ENCODE measurements at regions not wholly inside any gene's neighbourhood (a gene's known extent, or its start where the extent isn't known, plus 50 kb on each side); places are given as distances from the start of the nearest gene placed in this dataset.
"Not testable (repeated sequence)": the region's sequence is repeated elsewhere in the genome, so short reads cannot be mapped to it uniquely, and the experiment has no call there.

DNA sequence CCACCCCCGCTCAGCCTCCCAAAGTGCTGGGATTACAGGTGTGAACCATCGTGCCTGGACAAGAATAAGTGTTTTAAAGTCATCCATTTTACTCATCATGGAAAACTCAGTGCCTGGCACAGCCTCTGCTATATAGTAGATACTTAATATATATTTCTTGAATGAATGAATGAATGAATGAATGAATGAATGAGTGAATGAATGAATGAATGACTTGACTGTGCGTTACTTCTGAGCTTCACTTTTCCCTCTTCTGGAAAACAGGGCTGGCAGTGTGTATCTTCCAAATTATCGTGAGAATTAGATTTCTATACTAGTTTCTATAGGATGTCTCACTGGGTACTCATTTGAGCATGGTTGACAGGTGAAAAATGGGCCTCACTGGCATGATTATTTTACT lies 307.3 kb upstream of the ERCC4 start:
- DNase-seq (ENCODE audit: low read depth in 1 of 2, low spot score in 1 of 2), result no peak

DNA sequence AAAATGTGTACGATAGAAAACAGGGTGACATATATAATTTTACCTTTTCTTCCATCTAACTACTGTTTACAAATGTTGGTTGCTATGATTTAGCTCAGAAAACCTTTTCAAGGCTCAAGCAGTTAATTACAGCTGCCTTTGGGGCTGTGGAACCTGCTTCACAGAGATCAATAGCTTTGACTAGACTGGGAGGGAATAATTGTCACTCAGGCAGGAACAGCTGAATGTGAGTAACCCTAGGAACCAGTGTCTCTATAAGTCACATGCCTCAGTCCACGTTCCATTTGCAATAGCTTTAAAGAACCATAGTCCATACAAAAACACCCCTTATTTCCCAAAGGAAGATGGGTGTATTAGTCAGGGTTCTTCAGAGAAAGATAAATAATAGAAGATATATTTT lies 306.8 kb upstream of the ERCC4 start:
- no peak for DNase-seq (ENCODE audit: low read depth in 1 of 2, low spot score in 1 of 2)

DNA sequence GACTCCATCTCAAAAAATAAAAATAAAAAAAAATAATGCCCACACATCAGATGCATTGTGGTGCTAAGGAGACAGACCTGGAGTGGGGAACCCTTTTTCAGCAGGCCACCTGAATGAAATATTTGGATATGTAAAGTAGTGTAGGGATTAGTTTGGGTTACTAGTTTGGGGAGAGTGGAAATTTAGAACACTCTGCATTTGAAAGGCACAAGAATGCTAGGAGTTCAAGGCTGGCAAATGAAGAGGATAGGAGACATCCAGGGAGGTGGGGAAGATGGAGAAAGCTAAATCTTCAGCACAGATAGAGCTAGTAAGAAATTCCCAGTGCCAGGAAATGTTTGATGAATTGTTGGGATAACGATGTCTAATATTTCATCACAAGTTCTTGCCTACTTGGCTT lies 298.3 kb upstream of the ERCC4 start:
- DNase-seq (ENCODE audit: low read depth in 1 of 2, low spot score in 1 of 2), result no peak

DNA sequence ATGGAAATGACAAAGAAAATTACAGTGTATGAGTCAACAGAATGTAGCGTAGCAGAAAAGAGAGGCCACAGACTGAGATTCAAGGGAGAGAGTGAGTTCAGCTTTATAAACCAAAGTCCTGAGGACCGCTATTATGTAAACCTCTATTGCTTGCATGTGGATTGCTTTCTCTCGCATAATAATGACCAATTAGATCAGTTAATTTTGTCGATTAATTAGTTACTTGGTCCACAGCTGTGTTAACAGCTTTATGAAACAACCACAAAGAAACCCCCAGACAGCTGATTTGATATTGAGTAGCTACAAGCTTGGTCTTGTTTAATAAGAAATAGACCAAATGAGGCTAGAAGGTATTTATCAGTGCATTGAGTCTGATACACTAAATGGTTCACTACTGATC lies 291.8 kb upstream of the ERCC4 start:
- no peak for DNase-seq (ENCODE audit: low read depth in 1 of 2, low spot score in 1 of 2)

DNA sequence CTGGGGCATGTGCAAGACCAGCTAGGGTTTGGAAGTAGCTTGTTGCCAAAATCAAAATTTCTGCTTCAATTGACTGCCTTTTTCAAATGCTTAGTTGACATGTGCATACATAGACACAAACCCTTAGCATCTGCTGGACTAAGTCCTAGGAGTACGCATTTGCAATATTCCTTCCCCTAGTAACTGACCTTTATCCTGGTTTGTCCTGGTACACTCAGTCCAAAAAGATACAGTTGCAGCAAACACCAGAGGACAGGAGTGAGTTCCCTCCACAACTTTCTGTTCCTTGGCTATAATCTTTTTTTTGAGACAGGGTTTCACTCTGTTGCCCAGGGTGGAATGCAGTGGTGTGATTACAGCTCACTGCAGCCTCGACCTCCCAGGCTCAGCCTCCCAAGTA lies 290.2 kb upstream of the ERCC4 start:
- DNase-seq (ENCODE audit: low read depth in 1 of 2, low spot score in 1 of 2), result no peak

DNA sequence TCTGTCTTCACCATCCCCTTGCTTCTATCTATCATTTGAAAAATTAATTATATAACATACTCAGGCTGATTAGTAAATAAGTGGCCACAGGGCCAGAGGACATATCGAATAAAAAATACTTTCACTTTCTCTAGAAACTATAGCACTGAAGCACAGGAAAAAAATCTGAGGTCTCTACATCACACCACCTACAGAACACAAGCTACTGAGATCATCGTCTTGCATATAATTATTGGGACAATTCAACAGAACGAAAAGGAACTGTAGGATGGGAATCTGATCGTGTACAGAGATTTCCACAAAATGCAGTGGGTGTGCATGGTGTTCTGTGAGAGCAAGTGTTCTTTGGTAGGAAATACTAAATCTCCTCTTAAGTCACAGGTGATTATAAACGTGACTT lies 289.6 kb upstream of the ERCC4 start:
- no peak for DNase-seq (ENCODE audit: low read depth in 1 of 2, low spot score in 1 of 2)

DNA sequence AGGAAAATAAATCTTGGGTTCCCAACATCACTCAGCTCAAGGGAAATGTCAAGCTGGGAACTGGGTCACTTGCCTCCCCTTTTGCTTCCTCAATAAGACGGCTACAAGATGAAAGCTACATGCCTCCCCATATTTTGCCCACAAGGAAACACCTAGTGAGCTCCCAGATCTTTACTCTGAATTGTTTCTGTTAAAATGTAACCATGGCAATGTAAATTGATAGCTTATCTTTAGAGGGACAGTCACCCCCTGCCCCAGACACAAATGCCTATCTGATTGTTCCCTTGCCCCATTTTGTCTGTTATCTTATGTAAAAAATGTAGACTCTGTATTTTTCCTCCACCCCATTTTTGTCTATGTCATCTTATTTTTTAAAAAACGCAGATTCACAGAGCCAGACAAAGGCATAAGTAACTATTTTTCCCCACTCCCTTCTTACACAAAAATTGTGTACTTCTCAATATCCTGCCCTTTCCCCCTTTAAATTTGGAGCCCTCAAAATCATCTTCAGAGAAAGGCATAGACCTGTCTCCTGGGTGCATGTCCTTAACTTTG lies 288.7 kb upstream of the ERCC4 start:
- DNase-seq (ENCODE audit: low read depth in 1 of 2, low spot score in 1 of 2), result no peak

DNA sequence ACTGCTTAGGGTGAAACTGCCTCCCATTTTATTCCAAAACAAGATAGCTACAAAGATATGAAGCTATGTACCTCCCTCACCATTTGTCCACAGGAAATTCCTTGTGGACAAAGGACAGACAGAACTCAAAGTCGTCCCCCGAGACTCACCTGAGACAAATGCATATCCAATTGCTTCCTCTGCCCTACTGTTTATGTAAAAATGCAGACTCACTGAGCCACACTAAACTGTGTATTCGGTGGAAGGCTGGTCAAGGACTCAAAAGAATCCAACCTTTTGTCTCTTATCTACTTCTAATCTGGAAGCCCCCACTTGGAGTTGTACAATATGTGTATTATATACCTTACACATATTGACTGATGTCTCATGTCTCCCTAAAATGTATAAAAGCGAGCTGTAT lies 288.0 kb upstream of the ERCC4 start:
- DNase-seq (ENCODE audit: low read depth in 1 of 2, low spot score in 1 of 2), result no peak

DNA sequence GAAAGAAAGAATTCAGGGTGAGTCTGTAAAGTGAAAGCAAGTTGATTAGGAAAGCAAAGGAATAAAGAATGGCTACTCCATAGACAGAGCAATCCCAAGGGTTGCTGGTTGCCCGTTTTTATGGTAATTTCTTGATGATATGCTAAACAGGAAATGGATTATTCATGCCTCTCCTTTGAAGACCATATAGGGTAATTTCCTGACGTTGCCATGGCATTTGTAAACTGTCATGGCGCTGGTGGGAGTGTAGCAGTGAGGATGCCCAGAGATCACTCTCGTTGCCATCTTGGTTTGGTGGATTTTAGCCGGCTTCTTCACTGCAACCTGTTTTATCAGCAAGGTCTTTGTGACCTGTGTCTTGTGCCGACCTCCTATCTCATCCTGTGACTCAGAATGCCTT lies 287.4 kb upstream of the ERCC4 start:
- not testable (repeated sequence) for DNase-seq (ENCODE audit: low read depth in 1 of 2, low spot score in 1 of 2)

DNA sequence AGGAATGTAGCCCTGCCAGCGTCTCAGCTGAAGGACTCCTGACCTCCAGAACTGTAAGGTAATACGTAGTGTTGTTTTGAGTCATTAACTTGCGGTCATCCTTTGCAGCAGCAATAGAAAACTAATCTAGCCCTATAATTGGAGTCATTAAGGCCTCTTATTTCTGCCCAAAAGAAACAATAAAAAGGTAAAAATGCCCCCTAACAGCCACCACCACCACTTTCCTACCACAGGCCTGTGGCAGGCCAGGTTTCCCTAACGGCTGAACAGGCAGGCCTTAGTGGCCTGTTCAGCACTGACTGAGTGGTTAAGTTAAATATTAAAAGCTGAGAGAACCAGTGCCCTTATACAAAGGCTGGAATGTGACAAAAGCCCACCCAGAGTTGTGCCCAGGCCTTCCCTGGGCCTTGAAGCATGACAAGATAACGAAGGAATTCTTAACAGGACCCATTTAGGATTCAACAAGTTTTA lies 286.5 kb upstream of the ERCC4 start:
- no peak for DNase-seq (ENCODE audit: low read depth in 1 of 2, low spot score in 1 of 2)

DNA sequence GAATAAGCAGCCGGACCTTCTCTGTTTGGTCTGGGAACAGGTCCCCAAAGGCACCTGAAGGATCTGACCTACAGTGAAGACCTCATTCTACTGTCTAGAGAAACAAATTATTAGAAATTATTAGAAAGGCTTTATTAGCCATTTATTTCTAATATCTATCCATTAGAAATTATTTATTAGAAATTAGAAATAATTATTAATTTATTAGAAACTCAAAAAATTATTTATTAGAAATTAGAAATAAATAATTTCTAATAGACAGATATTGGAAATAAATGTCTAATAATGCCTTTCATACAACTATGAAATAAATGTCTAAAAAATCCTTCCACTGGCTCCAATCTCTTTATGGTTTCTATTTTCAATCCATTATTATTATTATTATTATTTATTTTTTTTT lies 285.7 kb upstream of the ERCC4 start:
- DNase-seq (ENCODE audit: low read depth in 1 of 2, low spot score in 1 of 2), result no peak

DNA sequence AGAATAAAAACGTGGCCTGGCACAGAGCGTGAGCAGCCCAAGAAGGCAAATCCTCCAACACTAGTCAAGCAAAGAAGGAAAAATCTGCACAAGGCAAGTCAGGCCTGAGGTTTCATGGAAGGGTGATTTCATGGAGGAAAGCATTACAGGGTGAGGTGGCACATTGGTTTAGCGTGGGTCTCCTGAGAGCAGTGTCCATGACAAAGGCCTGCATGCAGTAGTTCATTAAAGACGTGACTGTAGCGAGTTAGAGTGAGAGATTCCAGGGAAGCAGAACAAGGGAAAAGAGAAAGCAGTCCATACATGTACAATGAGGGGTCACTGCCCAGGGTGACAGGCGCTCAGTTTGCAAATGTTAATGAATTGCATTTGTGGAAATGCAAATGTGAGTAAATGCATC lies 285.0 kb upstream of the ERCC4 start:
- no peak for DNase-seq (ENCODE audit: low read depth in 1 of 2, low spot score in 1 of 2)

DNA sequence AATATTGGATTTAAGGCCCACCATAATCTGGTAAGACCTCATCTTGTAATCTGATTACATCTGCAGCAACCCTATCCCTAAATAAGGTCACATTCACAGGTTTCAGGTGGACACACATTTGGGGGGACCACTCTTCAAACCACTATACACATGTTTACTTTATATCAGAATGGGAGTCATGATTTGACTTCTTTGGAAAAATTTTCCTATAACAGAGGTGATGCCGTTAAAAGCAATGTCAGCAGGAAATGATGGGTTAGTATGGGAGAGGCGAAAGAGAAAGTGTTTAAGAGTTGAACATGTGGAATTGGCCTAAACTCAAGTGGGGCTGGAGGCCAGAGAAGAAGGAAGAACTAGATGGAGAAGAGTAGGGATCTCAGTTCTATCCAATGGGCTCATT lies 281.7 kb upstream of the ERCC4 start:
- no peak for DNase-seq (ENCODE audit: low read depth in 1 of 2, low spot score in 1 of 2)

DNA sequence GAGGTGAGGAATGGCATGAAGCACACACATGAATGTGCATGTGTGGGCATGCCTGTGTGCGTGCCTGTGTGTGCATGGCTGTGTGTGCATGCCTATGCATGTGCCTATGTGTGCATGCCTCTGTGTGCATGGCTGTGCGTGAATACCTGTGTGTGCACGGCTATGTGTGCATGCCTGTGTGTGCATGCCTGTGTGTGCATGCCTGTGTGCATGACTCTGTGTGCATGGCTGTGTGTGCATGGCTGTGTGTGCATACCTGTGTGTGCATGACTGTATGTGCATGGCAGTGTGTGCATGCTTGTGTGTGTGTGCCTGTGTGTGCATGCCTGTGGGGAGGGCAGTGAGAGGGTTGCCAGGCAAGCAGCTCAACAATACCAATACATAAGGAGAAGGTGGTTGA lies 276.5 kb upstream of the ERCC4 start:
- no peak for DNase-seq (ENCODE audit: low read depth in 1 of 2, low spot score in 1 of 2)

DNA sequence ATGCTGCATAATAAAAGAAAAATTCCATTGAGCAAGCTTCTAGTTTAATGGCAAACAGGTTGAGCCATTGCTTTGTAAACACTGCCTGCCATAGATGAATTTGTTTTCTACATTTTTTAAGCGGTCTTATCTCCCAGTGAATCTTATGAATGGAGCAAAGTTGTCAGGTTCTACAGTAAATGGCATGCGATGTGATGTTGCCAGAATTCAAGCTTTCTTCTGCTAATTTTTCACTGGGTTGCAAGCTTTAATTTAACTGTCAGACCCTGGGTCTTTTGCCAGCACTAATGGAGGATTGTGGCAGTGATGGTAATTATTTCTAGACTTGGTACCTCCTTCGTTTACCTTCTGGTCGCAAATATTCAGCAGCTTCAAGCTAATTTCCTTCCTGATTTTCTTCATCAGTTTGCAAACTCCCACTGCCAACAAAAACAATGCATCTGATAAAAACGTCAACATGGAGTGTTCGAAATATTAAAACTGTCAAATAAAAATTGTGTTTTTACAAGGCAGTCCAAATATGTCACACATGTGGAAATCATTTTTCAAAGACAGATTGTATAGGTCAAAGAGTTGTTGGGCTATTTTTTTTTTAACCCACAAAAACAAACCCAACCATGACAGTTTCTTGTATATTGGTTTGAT lies 274.2 kb upstream of the ERCC4 start:
- no peak for DNase-seq (ENCODE audit: low read depth in 1 of 2, low spot score in 1 of 2)

DNA sequence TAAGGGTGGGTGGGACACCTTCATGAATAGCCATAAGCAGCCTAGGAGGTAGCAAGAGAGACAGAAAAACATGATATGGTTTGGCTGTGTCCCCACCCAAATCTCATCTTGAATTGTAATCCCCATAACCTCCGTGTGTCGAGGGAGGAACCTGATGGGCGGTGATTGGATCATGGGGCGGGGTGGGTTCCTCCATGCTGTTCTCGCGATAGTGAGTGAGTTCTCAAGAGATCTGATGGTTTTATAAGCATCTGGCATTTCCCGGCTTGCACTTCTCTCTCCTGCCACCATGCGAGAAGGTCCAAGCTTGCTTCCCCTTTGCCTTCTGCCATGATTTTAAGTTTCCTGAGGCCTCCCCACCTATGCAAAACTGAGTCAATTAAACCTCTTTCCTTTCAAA lies 259.1 kb upstream of the ERCC4 start:
- DNase-seq (ENCODE audit: low read depth in 1 of 2, low spot score in 1 of 2), result no peak

DNA sequence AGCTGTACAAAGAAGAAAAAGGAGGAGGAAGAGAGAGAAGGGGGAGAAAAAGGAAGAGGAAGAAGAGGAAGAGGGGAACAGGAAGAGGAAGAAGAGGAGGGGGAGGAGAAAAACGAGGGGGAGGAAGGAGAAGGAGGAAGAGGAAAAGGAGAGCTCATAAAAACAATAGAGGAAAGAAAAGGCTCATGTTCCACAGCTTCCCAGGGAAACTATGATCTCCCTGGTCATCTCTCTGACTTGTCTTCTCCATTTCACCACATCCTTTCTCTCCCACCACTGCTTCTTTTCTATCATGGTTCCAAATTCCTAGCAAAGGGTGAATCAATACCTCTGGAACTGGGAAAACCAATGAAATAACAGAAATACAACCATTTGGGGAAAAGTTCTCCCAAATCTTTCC lies 254.1 kb upstream of the ERCC4 start:
- DNase-seq (ENCODE audit: low read depth in 1 of 2, low spot score in 1 of 2), result no peak

DNA sequence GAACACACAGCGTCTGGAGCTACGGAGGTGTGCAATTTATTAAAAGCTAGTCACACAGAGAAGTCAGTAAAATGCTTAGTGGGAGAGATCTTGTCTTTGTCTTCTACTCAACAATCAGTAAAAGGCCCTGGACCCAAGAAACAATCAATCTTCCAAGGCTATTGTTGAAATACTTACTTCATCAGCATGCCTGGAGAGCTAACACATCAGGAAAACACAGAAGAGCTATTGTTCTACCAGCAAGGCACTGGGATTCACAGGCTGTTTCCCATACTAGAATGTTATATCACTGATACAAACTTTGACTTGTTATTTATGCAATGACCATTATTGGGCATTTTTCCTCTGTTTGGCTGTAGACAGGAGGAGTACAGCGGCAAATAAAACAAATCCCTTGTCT lies 247.8 kb upstream of the ERCC4 start:
- no peak for DNase-seq (ENCODE audit: low read depth in 1 of 2, low spot score in 1 of 2)

DNA sequence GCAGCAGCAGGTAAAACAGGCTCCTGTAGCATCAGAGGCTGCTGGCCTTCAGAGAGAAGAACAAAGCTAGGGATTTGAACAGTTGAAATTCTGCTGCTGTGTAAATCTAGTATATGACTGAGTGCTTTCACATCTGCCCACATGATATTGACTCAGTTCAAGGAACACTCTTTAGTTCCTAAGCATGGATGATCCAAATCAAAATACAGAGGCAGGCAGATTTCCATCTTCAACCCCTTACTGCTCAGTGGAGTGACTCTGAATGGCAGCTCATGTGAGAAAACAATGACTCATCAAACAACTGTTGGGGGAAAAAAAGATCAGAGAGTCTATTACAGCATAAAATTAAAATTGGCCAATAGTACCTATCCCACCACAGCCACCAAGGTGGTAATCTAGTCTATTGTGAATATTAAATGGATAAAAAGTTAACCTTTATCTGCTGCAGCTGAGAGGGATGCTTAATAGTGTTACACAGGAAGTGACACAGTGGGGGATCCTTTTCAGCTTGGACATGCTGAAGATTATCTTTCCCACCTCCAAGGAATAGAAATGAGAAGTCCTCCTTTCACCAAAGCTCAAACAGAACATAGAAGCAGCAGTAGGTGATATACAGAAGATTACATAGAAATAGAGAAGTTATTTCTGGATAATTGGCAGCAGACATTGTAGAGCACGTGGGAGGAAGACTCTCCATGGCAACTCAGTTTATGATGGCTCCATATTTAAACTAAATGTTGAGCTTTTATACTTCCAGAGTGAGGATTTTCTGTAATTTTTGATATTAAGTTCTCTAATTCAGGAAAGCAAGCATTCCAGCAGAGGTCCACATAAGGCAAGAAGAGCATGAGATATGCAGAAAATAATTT lies 239.7 kb upstream of the ERCC4 start:
- DNase-seq (ENCODE audit: low read depth in 1 of 2, low spot score in 1 of 2), result no peak

DNA sequence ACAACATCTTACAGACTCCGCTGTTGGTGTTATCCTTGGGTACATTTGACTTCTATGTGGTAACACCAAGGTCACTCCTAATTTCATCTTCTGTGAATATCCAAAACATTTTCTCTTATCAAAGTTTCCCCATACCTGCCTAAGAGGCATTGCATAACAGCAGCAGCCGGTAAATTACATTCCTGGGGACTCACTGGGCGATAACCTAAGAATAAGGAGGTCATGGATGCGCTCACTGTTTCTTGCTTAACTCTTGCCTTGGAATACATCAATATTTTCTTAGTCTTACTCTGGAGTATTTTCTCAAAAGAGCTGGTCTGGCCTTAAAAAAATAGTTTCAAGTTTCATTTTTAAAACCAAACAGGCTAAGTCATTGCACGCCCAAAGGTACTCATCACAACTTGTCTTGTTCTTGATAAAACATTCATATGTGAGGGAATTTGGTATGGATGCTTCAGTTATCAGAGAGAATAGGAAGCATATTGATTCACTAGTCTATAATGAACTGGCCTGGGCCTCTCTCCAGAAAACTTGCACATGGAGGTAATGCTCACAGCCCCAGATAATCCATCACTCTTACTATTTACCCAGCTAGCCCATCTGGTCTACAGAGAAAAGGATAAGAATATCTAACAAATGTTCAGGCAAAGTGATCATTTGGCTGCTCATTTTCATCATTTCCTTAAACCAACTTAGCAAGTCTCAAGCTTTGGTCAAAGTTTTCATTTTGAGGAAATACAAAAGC lies 235.0 kb upstream of the ERCC4 start:
- no peak for DNase-seq (ENCODE audit: low read depth in 1 of 2, low spot score in 1 of 2)

DNA sequence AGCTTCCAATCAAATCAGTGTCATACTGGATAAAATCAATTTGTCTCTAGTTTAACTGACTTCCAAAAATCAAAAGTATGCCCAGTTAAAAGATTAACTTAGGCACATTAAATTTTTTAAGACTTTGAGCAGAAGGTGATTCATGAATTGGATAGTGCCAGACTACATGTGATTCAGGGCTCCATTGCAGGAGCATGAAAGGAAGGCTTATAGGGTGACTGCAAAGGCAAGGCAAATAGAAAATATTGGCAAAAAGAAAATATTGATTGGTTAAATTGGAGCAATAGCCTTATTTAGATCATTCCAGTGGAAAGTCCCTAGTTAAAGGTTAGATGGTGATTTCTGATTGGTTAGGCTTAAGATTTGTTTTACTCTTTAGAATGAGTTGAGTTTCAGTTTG lies 223.9 kb upstream of the ERCC4 start:
- DNase-seq (ENCODE audit: low read depth in 1 of 2, low spot score in 1 of 2), result no peak

DNA sequence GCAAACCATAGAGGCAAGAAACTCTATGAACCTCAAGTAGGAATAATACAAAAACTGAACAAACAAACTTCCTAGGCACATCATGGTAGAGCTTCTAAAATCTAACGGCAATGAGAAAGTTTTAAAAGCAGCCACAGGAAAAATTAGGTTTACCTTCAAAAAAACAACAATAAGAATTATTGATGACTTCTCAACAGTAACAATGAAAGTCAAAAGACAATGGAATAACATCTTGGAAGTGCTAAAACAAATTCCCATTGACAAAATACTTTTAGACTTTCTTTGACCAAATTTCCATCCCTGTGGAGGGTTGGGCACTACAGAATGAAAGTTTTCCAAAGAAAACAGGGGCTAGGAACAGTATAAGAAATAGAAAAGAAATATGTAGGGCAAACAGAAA lies 222.9 kb upstream of the ERCC4 start:
- no peak for DNase-seq (ENCODE audit: low read depth in 1 of 2, low spot score in 1 of 2)
